ENCODE measurements at regions not wholly inside any gene's neighbourhood (a gene's known extent, or its start where the extent isn't known, plus 50 kb on each side); places are given as distances from the start of the nearest gene placed in this dataset.
"Not testable (repeated sequence)": the region's sequence is repeated elsewhere in the genome, so short reads cannot be mapped to it uniquely, and the experiment has no call there.

DNA sequence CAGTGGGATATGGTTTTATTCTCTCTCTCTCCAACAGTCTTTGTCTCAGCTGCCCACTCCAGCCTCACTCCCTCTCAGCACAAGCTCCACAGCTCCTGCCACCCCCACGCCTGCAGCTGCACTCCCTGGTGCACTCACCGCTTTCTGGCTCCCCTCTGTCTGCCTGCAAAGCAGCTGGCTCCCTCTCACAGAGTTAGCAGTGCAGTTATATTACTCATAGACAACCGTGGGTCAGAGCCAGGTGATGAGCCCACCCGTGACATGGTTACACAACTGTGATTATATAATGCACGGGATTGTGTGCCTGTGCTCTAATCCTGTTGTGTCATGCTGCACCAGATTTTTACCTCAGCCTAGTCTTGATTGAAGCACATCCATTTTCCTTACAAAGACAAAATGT lies 276.9 kb upstream of the CHAC2 start:
- peak; percentile 45 for DNase-seq (ENCODE audit: low read depth)

DNA sequence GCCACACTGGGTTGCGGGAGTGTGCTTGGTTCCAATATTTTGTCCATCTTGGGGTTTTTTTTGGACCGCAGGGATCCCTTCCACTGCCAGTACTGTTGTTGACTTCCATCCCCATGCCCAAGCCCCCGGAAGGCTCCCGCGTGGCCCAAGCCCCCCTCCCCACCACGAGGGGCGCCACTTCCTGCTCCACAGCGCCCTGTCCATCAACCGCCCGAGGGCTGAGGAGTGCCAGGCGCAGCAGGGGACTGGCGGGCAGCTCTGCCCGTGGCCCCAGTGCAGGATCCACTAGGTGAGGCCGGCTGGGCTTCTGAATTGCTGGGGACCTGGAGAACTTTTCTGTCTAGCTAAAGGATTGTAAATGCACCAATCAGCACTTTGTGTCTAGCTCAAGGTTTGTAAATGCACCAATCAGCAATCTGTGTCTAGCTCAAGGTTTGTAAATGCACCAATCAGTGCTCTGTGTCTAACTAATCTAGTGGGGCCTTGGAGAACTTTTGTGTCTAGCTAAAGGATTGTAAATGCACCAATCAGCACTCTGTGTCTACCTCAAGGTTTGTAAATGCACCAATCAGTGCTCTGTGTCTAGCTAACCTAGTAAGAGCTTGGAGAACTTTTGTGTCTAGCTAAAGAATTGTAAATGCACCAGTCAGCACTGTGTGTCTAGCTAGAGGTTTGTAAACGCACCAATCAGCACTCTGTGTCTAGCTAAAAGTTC lies 281.3 kb upstream of the CHAC2 start:
- DNase-seq (ENCODE audit: low read depth), result not testable (repeated sequence)

DNA sequence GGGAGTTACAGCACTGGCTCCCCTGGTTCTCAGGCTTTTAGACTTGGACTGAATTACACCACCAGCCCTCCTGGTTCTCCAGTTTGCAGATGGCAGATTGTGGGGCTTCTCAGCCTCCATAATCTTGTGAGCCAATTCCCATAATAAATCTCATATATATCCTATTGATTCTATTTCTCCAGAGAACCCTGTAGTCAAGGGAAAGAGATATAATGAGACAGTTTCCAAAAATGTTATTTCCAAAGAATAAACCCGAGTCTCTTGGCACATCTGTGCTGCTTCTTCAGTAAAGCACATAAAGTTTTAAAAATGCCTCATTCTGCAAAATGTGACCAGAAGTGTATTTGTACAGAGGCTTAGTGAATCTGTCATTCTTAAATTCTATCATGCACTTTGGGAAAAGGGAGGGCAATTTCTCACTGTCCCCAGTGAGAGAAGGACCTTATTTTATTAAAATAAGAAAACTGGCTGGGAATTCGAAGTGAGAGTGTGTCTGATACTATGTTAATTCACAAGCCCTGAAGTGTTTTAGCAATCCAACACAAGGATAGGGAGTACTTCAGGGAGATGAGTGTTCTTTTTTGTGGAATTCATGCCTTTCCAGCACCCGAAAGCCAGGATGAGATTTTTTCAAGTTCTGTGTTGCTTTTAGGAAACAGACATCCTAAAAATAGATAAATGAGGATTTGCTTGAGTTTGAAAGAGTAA lies 282.4 kb upstream of the CHAC2 start:
- DNase-seq (ENCODE audit: low read depth), result no peak

DNA sequence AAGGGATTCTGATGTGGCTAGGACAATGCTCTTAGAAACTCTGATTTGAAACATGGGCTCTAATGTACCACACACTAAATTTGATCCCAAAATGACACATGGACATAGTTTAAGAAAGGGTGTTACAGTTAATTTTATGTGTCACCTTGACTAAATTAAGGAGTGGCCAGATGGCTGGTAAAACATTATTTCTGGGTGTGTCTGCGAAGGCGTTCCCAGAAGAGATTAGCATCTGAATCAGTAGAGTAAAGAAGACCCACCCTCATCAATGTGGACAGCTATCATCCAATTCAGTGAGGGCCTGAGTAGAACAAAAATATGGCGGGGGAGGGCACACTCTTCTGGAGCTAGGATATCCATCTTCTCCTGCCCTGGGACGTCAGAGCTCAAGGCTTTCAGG lies 283.1 kb upstream of the CHAC2 start:
- DNase-seq (ENCODE audit: low read depth), result no peak

DNA sequence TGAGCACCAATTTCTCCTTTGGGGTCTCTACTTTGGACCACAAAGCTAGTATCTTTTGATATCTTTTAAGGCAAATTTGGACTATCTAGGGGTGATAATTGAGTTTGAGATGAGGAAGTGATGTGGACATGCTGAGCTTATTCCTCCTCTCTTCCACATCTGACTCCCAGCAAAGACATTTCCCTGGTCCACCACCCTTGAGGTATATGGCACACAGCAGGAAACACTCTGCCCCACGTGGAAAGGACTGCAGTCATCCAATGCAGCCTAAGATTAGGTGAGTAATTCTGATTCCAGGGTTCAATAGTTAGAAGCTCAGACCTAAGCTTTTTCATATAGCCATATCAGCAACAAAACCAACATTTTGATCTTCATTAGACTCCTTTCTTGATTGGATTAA lies 290.1 kb upstream of the CHAC2 start:
- DNase-seq (ENCODE audit: low read depth), result no peak

DNA sequence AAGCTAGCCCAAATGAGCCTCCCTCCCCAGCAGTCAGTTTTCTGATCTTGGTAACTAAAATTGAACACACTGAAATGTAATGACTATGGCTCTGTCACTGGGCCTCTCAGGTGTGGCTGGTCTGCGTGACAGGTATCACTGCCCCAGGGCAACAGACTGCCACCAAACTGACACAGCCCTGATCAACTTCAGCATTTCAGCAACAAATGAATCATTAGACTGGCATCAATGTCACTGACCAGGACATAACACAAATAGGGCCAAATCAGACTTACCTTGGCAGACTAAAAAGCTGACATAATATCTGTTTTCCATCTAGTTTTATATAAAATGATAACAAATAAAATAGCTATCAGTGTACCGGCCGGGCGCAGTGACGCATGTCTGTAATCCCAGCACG lies 290.8 kb upstream of the CHAC2 start:
- DNase-seq (ENCODE audit: low read depth), result no peak

DNA sequence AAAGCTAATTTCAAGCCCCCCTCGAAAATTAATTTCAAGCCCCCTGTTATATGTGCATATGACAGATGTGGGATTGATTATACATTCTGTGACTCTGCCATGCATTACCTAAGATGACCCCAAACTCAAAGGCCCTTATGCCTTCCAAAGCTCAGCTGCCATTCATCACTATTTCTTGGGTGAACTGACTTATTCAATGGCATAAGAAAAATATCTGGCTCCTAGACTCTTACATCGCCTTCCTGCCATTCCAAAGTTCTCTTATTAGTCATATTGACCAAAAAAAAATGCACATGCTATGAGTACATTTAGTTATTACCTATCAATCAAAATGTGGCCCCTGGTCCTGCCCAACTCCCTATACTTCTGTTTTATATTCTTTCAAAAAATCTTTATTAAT lies 291.8 kb upstream of the CHAC2 start:
- no peak for DNase-seq (ENCODE audit: low read depth)

DNA sequence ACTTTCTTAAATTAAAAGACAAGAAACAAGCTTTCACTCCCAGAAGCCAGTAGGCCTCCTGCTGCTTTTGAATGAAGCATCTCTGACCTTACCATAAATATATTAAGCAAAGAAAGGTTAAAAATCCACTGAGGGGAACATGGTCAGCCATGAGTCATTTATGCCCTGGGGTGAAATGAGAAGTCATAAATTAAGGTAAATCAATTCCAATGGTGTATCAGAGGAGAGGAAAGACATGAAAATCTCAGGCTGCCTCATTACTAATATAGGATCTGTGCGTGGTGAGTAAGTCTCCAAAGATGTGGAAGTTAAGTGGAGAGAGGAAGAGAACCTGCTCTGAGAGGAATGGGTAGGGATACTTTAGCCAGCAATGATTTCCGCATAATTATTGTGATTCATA lies 292.3 kb upstream of the CHAC2 start:
- DNase-seq (ENCODE audit: low read depth), result peak; percentile 11

DNA sequence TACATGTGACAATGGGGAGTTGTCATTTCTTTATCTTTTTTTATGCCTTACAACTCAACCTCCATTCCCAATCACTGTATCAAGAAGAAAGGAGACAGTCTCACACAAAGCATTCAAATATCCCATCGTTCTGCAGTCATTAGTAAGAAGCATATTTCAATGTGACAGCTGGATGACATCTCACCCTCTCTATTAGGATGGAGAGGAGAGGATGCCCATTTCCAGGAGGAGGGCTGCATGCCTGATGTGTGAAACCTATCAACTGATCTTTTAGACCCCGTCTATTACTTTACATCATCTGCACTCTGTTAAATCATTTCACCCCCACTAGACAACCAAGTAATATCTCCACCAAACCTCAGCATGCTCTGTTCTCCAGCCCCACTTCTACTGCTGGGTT lies 292.7 kb upstream of the CHAC2 start:
- DNase-seq (ENCODE audit: low read depth), result no peak

DNA sequence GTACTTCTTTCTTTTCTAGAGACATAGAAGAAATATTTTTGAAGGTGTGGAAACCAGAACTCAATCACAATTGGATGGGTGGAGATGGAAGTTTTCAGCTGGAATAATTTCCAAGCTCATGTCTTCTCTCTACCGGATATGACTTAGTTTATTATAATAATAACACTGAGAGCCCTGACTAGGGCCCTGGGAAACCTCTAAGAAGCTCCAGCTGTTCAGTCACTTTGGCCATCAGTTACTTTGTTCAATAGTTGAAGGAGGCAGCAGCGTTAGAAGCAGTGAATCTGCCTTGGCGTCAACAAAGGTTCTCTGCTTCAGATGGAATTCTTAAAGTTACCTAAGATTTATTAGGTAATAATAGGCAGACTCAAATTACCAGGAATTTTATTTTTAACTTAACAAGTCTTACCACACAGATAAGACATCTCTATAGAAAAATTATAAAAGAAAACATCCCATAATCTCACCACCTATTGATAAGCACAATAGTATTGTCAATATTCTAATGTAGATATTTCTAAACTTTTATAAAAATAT lies 293.8 kb upstream of the CHAC2 start:
- no peak for DNase-seq (ENCODE audit: low read depth)

DNA sequence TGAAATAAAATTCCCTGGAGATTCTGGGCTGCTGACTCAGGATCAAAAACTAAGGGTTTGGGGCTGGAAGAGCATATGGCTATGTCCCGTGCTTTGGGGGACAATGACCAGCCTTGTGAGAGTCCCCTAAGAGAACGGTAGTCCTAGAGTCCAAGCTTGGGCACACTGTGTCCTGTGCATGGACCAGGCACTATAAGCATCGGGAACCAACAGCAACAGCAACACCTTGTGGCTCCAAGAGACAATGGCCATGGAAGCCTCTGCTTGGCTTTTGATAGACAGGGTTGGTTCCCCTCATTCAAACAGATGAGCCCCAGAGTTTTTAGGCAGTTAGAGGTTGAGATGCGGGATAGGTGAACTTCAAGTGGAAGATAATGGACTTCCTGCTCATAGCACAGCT lies 294.4 kb upstream of the CHAC2 start:
- DNase-seq (ENCODE audit: low read depth), result no peak

DNA sequence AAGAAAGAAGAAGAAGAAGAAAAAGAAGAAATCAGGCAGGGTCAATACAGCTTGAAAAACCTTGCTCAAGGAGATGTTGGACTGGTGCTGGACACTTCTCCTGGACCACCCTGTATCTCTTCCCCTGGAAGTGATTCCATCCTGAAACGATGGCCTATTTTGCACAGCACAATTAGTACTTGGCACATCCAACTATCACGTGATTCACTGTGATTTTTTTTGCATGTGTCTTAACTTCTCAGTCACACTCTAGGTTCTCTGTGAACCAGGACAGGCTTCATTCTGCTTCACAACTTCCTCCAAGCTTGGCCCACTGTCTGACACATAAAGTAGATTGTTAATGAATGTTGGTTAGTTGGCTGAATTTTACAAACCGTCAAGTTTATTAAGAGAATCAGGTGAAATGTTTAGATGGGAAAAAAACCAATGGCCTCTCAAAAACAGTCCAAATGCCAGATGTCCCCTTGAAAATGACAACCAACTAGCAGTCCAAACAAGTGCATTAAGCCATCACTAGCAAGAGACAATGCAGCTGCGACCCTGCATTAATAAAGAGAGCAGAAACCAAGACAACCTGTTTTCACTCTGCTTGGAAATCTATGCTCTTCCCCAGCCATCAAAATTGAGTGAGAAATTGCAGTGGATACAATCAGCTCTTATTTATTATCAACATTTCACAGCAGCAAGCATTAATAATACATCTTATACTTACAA lies 300.0 kb upstream of the CHAC2 start:
- DNase-seq (ENCODE audit: low read depth), result no peak

DNA sequence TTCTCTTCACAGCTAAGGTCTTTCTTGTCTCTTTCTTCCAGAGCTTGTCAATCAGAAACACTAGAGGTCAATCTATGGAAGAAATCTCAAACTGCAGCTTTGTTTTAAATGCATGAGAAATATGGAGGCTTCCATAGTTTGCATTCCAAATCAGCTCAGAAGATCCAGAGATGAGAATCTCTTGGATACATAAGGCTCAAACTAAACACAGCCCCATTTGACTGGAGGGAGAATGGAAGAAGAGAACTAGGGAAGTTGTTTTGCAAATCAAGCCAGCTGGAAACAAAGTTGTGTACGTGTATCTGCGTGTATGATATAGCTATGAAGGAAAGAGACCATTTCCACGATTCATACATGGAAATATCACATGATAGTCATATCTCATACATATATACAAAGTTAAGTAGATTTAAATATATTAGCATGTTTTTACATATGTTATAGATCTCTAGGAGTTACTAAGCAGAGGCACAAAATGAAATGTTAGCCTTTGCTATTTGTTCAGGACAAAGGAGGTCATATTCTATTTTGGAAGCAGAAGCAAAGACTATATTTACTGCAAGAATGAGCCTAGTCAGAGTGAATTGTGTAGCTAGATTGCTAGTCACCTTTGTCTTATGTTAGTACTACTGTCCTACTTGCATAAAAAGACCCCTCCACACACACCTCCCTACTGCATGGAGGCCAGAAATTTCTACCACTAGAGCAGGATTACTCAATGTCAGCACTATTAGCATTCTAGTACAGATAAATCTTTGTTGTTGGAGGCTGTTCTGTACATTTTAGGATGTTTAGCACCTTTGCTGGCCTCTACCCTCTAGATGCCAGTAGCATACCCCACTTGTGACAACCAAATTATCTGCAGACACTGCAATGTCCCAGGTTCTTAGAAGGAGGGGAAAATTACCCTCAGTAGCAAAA lies 303.5 kb upstream of the CHAC2 start:
- DNase-seq (ENCODE audit: low read depth), result no peak

DNA sequence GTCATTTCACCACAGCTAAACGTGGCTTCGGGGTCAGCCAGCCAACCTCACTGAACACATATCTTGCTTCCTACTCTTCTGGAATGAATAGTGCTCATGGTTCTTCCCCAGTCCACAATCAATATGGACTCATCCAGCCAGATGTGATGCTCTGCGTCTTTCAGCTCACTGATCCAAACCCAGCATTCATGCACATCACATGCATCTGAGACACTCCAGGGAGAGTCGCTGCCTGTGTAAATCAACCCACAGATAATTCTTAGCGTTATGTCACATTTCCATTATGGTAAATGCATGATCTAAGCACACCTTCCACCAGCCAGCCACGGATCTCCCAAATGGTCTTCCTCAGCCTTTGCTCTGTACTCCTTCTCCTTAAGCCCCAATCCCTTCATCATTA lies 306.7 kb upstream of the CHAC2 start:
- no peak for DNase-seq (ENCODE audit: low read depth)

DNA sequence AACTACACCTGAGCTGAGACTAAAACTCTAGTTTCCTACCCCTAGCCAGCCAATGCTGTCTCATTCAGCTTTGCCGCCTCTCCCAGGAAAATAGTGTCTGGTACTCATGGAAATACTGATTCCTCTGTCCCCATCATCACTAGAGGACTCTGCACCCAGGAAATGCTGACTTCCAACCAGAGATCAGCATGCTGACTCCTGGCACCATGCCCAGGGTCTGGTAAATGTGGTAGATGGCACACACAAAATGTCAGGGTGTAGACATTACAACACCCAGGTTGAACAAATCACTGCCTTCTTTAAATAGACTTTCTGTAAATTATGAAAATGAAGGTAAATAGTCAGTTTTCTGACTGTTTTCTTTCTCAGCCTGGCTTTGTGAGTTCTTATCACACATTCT lies 307.3 kb upstream of the CHAC2 start:
- DNase-seq (ENCODE audit: low read depth), result no peak

DNA sequence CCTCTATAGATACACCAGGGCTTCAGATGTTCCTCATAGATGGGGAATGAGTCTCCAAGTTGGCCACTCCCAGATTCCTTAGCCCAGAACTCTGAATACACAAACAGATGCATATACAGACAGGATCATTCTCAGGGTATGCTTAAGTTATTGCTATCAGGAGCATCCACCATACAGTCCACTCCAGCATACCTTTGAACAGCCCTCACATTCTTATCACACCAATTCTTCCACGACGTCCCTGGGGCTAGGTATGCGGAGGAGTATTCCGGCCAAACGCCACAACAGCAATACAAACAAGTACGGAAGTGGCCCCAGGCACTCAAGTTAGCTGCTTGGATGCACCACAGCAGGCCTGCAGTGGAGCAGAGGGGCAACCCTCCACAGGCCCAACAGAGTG lies 312.5 kb upstream of the CHAC2 start:
- DNase-seq (ENCODE audit: low read depth), result no peak

DNA sequence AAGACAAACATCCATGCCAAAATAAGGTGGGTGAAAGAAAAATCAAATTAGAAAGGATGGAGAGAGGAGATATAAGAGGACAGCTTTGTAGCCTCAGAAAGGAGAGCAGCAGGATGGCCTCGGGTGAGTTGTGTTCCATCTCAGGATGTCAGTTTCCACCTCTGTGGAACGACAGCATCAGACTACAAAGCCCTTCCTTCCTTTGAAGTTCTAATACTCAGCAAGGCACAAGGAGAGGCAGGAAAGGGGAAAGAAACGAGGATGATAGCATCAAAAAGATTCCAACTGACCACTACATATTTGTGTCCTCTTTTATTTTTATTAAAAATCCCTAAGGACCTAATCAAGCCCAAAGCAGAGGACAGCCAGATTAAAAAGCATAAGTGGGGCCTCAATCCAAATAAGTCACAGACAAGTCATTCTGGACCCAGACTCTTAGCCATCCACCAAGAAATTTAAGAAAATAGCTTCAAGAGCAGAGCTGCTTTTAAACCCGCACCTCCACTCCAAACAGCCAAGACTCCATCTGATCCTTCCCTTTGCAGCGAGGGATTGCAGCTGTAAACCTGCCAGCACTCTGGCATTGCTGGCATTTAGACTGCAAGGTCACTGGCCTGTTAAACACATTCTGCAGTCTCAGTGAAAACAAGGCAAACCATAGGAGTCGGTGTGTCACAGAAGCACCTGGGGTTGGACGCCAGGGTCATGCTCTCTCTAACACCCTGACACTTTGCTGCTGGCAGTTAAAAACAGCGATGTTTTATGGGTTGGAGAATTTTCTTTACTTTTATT lies 314.5 kb upstream of the CHAC2 start:
- no peak for DNase-seq (ENCODE audit: low read depth)

DNA sequence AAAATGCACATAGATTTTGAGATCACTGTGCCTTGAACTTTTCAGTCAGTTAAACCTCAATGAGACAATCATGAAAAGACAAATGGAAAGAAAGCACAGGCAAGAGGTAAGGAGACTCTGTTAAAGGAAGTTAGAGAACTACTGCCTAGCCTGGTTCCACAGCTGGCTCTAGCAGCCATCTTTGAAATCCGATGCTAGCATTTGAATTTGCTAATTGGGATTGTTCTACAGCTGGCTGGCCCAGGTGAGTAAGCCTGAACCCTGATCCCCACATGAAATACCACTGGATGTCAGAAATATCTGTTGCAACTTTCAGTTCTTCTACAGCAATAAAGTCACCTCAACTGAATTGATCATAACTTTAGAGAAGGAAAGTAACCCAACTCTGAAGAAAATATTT lies 315.2 kb upstream of the CHAC2 start:
- DNase-seq (ENCODE audit: low read depth), result no peak

DNA sequence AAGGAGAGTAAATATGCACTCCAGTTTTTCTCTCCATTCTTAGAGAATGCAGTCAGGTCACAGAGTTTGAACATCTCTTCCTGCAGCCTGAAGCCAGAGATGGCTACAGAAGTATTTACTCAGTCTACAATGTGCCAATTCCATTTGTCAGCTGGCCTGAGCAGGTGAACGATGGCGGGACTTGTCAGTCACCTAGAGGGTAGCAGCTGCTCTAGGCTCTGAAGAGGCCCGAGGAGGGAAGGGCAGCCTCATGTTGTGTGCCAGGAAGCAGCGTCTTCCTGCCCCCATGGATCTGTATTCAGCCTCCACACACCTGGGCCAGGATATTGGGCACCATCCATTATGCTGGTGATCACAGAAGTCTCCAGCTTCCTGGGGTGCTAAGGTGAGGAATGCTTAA lies 316.7 kb upstream of the CHAC2 start:
- DNase-seq (ENCODE audit: low read depth), result no peak

DNA sequence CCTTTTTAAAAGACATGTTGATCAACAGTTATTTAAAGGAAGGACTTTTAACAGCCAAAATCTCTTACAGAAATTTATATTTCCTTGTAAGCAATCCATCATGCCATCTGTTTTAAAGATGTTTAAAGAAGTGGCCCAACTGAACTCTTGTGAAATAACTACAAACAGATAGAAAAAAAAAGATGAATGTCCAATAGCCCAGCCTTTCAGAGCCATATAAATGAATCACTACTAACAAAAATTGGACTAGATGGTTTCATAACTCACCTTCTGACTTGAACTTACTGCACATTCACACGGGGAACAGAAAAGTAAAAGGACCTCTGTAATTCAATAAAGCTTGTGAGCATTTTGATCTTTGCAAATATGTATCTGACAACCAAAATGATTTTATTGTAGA lies 319.0 kb upstream of the CHAC2 start:
- no peak for DNase-seq (ENCODE audit: low read depth)

DNA sequence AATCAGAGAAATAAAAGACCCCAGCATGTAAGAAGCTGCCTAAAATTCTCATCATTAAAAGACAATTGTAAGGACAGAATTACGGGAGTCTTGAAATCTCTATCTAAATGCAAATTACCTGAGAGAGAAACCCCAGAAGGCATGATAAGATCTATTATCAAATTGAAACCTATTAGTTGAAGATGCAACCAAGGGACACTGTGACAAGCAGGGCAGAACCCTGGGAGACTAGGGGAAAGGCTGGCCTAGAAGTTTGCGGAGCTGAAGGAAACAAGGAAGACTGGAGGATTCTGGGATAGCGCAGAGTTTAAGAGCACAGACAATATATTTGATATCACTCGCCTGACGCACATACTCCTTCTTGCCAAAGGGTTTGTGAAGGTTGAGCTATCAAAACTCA lies 319.5 kb upstream of the CHAC2 start:
- DNase-seq (ENCODE audit: low read depth), result no peak

Data from stromal cell of bone marrow (primary cell).